ENCODE measurements at regions not wholly inside any gene's neighbourhood (a gene's known extent, or its start where the extent isn't known, plus 50 kb on each side); places are given as distances from the start of the nearest gene placed in this dataset.

DNA sequence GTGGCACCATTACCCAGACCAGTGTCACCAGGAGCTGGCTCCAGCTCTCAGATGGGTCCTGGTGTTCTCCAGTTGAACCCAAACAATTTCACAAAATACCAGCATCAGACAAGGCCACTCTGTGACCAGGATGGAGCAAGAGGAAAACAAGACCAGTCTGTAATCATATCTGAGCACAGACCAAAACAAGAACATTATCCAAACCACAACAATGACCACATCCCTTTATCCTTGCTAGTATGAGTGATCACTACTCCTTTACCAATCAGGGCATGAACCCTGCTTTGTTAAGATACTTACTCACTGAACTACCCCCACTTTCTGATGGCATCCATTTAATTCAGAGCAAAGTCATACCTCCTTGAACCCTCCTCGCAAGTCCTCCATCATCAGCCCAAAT, 145.9 kb downstream of the NUFIP1 start:
- H3K27ac ChIP-seq, result no peak overlapping the region
- H3K36me3 ChIP-seq, result no peaks in the 10 kb centered on the region
- DNase-seq, result no peak
- no peaks in the 10 kb centered on the region for H3K27me3 ChIP-seq
- no peaks in the 10 kb centered on the region for H3K4me1 ChIP-seq
- H3K9me3 ChIP-seq, result no peaks in the 10 kb centered on the region
- TF ChIP-seq POLR2A (IDR thresholded peaks at IDR 0.05) (no peak), CTCF (IDR thresholded peaks at IDR 0.05) (no peak)
- intact Hi-C loops (cut with DNase I; ENCODE audit: low total_unique reads), result no loop called here
- H3K4me3 ChIP-seq, result no peak overlapping the region

GRCh38 chr13:44842158-44842557, 147.1 kb downstream of the NUFIP1 start:
- H3K27me3 ChIP-seq, result no peaks in the 10 kb centered on the region
- no peaks in the 10 kb centered on the region for H3K36me3 ChIP-seq
- peak overlapping the region in 1 of 2 donors; percentile 13 for H3K27ac ChIP-seq
- TF ChIP-seq POLR2A (IDR thresholded peaks at IDR 0.05) (no peak), CTCF (IDR thresholded peaks at IDR 0.05) (no peak)
- H3K9me3 ChIP-seq, result no peaks in the 10 kb centered on the region
- intact Hi-C loops (cut with DNase I; ENCODE audit: low total_unique reads), result no loop called here
- DNase-seq, result no peak
- no peaks in the 10 kb centered on the region for H3K4me1 ChIP-seq
- H3K4me3 ChIP-seq, result no peak overlapping the region

- no peaks in the 10 kb centered on the region for H3K27me3 ChIP-seq
- intact Hi-C loops (cut with DNase I; ENCODE audit: low total_unique reads), result no loop called here
- TF ChIP-seq POLR2A (IDR thresholded peaks at IDR 0.05), result no peak
- TF ChIP-seq CTCF (IDR thresholded peaks at IDR 0.05), result no peak
- H3K36me3 ChIP-seq, result no peaks in the 10 kb centered on the region
- H3K4me3 ChIP-seq, result no peak overlapping the region
- H3K27ac ChIP-seq, result peak overlapping the region in 1 of 2 donors; percentile 20
- no peak for DNase-seq
- H3K4me1 ChIP-seq, result no peaks in the 10 kb centered on the region
- no peaks in the 10 kb centered on the region for H3K9me3 ChIP-seq
These were observed 149.1 kb downstream of the NUFIP1 start for GRCh38 chr13:44840131-44840530.

DNA sequence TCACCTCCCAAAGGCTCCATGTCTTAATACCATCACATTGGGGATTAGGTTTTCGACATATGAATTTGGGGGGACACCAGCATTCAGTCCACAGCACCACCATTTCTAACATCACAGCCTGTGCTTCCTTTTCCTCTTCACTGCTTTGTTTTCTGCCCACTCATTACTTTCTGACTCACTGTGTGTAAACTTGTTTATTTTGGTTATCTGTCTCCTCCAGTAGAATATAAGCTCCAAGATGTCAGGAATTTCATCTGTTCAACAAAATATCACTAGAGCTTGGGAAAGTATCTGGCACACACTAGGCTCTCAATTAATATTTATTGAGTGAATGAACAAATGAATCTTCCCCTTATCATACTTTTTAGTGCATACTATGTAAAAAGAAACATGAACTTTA, 152.0 kb downstream of the NUFIP1 start:
- intact Hi-C loops (cut with DNase I; ENCODE audit: low total_unique reads), result no loop called here
- no peak for DNase-seq
- Histone ChIP-seq H3K9me3 (no peaks in the 10 kb centered on the region), H3K4me3 (no peak overlapping the region), H3K27me3 (no peaks in the 10 kb centered on the region), H3K36me3 (no peaks in the 10 kb centered on the region), H3K4me1 (no peaks in the 10 kb centered on the region), H3K27ac (no peak overlapping the region)
- TF ChIP-seq CTCF (IDR thresholded peaks at IDR 0.05) (no peak), POLR2A (IDR thresholded peaks at IDR 0.05) (no peak)

DNA sequence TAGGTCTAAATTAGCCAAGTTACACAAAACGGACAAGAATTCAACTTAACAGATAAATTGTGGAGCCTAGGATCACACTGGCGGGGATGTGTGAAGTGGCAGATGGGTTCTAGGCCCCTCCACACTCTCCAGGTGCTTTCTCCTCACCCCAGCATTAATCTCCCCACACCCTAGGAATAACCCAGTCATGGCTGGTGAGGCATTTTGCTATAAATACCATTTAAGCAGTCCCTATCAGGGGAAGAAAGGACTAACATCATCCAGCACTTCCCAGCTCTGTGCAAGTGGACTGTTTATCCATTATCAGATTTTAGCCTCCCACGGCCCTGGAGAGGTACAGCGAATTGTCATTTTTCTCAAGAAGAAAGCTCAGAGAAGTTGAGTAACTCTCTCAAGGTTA, 154.9 kb downstream of the NUFIP1 start:
- Histone ChIP-seq H3K9me3 (no peaks in the 10 kb centered on the region), H3K27me3 (no peaks in the 10 kb centered on the region), H3K4me1 (no peaks in the 10 kb centered on the region), H3K36me3 (no peaks in the 10 kb centered on the region), H3K27ac (no peak overlapping the region), H3K4me3 (no peak overlapping the region)
- no peak for TF ChIP-seq CTCF (IDR thresholded peaks at IDR 0.05)
- TF ChIP-seq POLR2A (IDR thresholded peaks at IDR 0.05), result no peak
- DNase-seq, result no peak
- intact Hi-C loops (cut with DNase I; ENCODE audit: low total_unique reads), result no loop called here
